C4-2B (cell line): ENCODE measurements at regions not wholly inside any gene's neighbourhood (a gene's known extent, or its start where the extent isn't known, plus 50 kb on each side); places are given as distances from the start of the nearest gene placed in this dataset.

Experiments used
- CTCF ChIP-seq: fragments of 450-650 bp; conservative IDR thresholded peaks from 2 replicates; pipeline ENCODE4 v1.5.1; 2017; ENCODE audit warnings: mild to moderate bottlenecking
- ZFX ChIP-seq: fragments of 450-650 bp; IDR thresholded peaks from 2 replicates; pipeline ENCODE4 v1.6.1; 2017

- TF ChIP-seq CTCF (no peak), ZFX (no peak)
These were observed 788.5 kb downstream of the DTWD2 start for GRCh38 chr5:118199801-118200200.
